Endothelial cell of umbilical vein (primary cell): ENCODE measurements at regions not wholly inside any gene's neighbourhood (a gene's known extent, or its start where the extent isn't known, plus 50 kb on each side); places are given as distances from the start of the nearest gene placed in this dataset.

Experiments used
- BruUV-seq: library from RNA; stranded (reverse); fragments of 400-500 nt; replicated peaks from 2 replicates; lab custom pipeline; 2021; lab: Mats Ljungman, UMichigan
- CTCF ChIA-PET: fragments of 300-600, 350-600 bp; sonication (Branson Sonifier 250); formaldehyde crosslinking; loops from one replicate; lab custom pipeline; 2021; ENCODE audit warnings: antibody characterized with exemption, inconsistent platforms; lab: Charles Lee
- POLR2A ChIA-PET: fragments of 300-600, 350-600 bp; sonication (Branson Sonifier 250); formaldehyde crosslinking; loops from one replicate; lab custom pipeline; 2021; ENCODE audit warnings: antibody characterized with exemption, inconsistent platforms; lab: Charles Lee
- DNase-seq: peaks from one replicate; pipeline ENCODE4 v3.0.0-alpha.2; 2011; ENCODE audit warnings: low read depth, low spot score
- FAIRE-seq: peaks from 2 replicates; lab custom pipeline; 2011; peaks lifted over from hg19 to GRCh38; lab: Jason Lieb, UNC
- H2AFZ ChIP-seq: 2 replicates; pipeline ENCODE4 v1.6.0; 2012; ENCODE audit warnings: low read depth, low read length, control low read depth, inconsistent platforms
- H3K27ac ChIP-seq: 2 replicates; pipeline ENCODE4 v1.5.1; 2011; ENCODE audit warnings: low read depth, mild to moderate bottlenecking, control low read depth, low read length, moderate library complexity; ENCODE audit not compliant: insufficient read depth
- H3K27me3 ChIP-seq, 2 experiments: 2 replicates each; pipeline versions ENCODE4 v1.6.0 to v1.6.1; 2011; ENCODE audit warnings: low read length in 2 of 2, mixed read lengths in 1 of 2; ENCODE audit not compliant: control insufficient read depth in 2 of 2, insufficient read depth in 2 of 2
- H3K36me3 ChIP-seq, 2 experiments: 2 replicates in 1 of 2; 3 replicates in 1 of 2; pipeline ENCODE4 v1.5.1; 2011; ENCODE audit warnings: low read length in 2 of 2, mild to moderate bottlenecking in 1 of 2, moderate library complexity in 1 of 2; ENCODE audit not compliant: control insufficient read depth in 2 of 2, insufficient read depth in 2 of 2; ENCODE audit errors: extremely low read depth in 1 of 2
- H3K4me1 ChIP-seq: 3 replicates; pipeline ENCODE4 v1.5.1; 2011; ENCODE audit warnings: mild to moderate bottlenecking, low read length; ENCODE audit not compliant: control insufficient read depth, insufficient read depth; ENCODE audit errors: extremely low read depth
- H3K4me2 ChIP-seq: 2 replicates; pipeline ENCODE4 v1.6.1; 2011; ENCODE audit warnings: low read length, control low read depth, mixed read lengths; ENCODE audit not compliant: insufficient read depth
- H3K4me3 ChIP-seq, 3 experiments: fragments of 200-600 bp in 1 of 3; sonication (generic), shearing (Covaris generic) in 1 of 3; replicated peaks in 1 of 3; 2 replicates each; pipeline ENCODE4 v1.5.1; 2011 to 2016; ENCODE audit warnings: control low read depth in 3 of 3, low read length in 3 of 3, mild to moderate bottlenecking in 2 of 3, inconsistent platforms in 1 of 3, low read depth in 1 of 3, moderate library complexity in 1 of 3; ENCODE audit not compliant: insufficient read depth in 1 of 3
- H3K79me2 ChIP-seq: 2 replicates; pipeline ENCODE4 v1.6.0; 2012; ENCODE audit warnings: low read length, inconsistent platforms; ENCODE audit not compliant: control insufficient read depth, insufficient read depth
- H3K9ac ChIP-seq: replicated peaks from 2 replicates; pipeline ENCODE3; 2011; ENCODE audit warnings: low read length, control low read depth; ENCODE audit not compliant: insufficient read depth; ENCODE audit errors: extremely low read depth
- H3K9me1 ChIP-seq: replicated peaks from 3 replicates; pipeline ENCODE4 v1.6.0; 2011; ENCODE audit warnings: mild to moderate bottlenecking, low read length; ENCODE audit not compliant: control insufficient read depth, insufficient read depth; ENCODE audit errors: extremely low read depth
- H3K9me3 ChIP-seq: replicated peaks from 2 replicates; pipeline ENCODE4 v1.5.1; 2012; ENCODE audit warnings: low read length, inconsistent platforms; ENCODE audit not compliant: control insufficient read depth, insufficient read depth
- H4K20me1 ChIP-seq: replicated peaks from 2 replicates; pipeline ENCODE3; 2011; ENCODE audit warnings: mild to moderate bottlenecking, low read length; ENCODE audit not compliant: control insufficient read depth, insufficient read depth; ENCODE audit errors: extremely low read depth
- EZH2 ChIP-seq: IDR thresholded peaks from 2 replicates; pipeline ENCODE4 v1.6.1; 2012; ENCODE audit warnings: borderline replicate concordance, low read depth, mild to moderate bottlenecking, moderate library complexity, low read length, inconsistent platforms; ENCODE audit not compliant: severe bottlenecking
- FOS ChIP-seq: IDR thresholded peaks from 2 replicates; pipeline ENCODE4 v1.6.1; 2011; ENCODE audit warnings: mild to moderate bottlenecking, low read length, moderate library complexity, borderline replicate concordance; ENCODE audit not compliant: insufficient read depth
- GATA2 ChIP-seq: IDR thresholded peaks from 2 replicates; pipeline ENCODE4 v1.7.0; 2011; ENCODE audit warnings: low read depth, mild to moderate bottlenecking, moderate library complexity, mixed read lengths, low read length; ENCODE audit not compliant: insufficient read length, insufficient read depth
- JUN ChIP-seq: IDR thresholded peaks from 2 replicates; pipeline ENCODE4 v1.6.1; 2011; ENCODE audit warnings: borderline replicate concordance, low read depth; ENCODE audit not compliant: insufficient read length, insufficient read depth
- MYC ChIP-seq: IDR thresholded peaks from one replicate; pipeline ENCODE4 v1.6.1; 2011; ENCODE audit warnings: mild to moderate bottlenecking, low read depth, low read length
- POLR2A ChIP-seq: IDR thresholded peaks from 2 replicates; pipeline ENCODE4 v1.6.1; 2012; ENCODE audit warnings: low read depth, mild to moderate bottlenecking, control low read depth, low read length
- POLR2AphosphoS5 ChIP-seq: IDR thresholded peaks from 2 replicates; pipeline ENCODE4 v1.6.1; 2012; ENCODE audit warnings: low read depth, mild to moderate bottlenecking, control low read depth, low read length, moderate library complexity; ENCODE audit not compliant: insufficient read depth
- dilution Hi-C: fragments of 300-500 bp; cut with MboI; formaldehyde crosslinking; loops from one replicate; pipeline ENCODE4 v1.15.0; 2019; ENCODE audit warnings: low sequenced_read_pairs; ENCODE audit not compliant: extremely low pct_ligation_motif_present
- intact Hi-C: fragments of 100-400 bp; cut with micrococcal nuclease; formaldehyde crosslinking; loops from one replicate; pipeline ENCODE4 v1.10.0; 2022
- TF ChIP-seq, protein P1 (sequence below), 2 donors: IDR thresholded peaks; 1 replicate in 1 of 2; 2 replicates in 1 of 2; pipeline ENCODE4 v1.5.1; 2011; ENCODE audit warnings: low read length in 2 of 2, mild to moderate bottlenecking in 2 of 2, moderate library complexity in 2 of 2, control low read depth in 1 of 2, inconsistent platforms in 1 of 2, low read depth in 1 of 2; ENCODE audit not compliant: insufficient read depth in 1 of 2; ENCODE audit errors: extremely low read depth in 1 of 2
- TF ChIP-seq, protein P2 (sequence below): IDR thresholded peaks from 2 replicates; pipeline ENCODE4 v1.6.1; 2011; ENCODE audit not compliant: insufficient read depth, insufficient read length

DNA sequence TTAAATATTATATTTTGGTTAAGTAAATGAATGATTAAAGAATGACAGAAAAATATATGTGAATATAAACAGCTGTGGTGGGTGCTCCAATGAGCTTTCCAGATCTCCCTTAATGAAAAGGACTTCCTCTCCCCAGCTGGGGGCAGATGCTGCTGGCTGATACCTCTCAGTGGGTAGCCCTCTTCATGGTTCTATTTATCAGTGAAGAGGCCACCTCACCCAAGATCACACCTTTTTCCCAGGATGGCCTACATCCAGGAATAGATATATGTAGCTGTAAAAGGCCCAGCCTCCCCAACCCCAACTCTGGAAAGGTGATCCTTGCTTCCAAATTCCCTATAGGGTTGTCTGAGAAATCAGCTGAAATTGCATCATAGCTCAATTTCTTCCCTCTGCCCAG, 135.2 kb upstream of the ACVR2A start:
- no peak overlapping the region for H3K27ac ChIP-seq
- no peaks in the 10 kb centered on the region for H3K4me1 ChIP-seq
- H3K36me3 ChIP-seq = no peaks in the 10 kb centered on the region
- no peaks in the 10 kb centered on the region for H3K9me3 ChIP-seq
- no TSS peak for BruUV-seq
- no peak overlapping the region for H3K4me2 ChIP-seq
- intact Hi-C loops (no loop called here), dilution Hi-C loops (no loop called here)
- TF ChIP-seq GATA2 (no peak), EZH2 (no peak), POLR2A (no peak), POLR2AphosphoS5 (no peak), FOS (no peak), JUN (no peak), MYC (no peak)
- TF ChIP-seq, protein P1, sequence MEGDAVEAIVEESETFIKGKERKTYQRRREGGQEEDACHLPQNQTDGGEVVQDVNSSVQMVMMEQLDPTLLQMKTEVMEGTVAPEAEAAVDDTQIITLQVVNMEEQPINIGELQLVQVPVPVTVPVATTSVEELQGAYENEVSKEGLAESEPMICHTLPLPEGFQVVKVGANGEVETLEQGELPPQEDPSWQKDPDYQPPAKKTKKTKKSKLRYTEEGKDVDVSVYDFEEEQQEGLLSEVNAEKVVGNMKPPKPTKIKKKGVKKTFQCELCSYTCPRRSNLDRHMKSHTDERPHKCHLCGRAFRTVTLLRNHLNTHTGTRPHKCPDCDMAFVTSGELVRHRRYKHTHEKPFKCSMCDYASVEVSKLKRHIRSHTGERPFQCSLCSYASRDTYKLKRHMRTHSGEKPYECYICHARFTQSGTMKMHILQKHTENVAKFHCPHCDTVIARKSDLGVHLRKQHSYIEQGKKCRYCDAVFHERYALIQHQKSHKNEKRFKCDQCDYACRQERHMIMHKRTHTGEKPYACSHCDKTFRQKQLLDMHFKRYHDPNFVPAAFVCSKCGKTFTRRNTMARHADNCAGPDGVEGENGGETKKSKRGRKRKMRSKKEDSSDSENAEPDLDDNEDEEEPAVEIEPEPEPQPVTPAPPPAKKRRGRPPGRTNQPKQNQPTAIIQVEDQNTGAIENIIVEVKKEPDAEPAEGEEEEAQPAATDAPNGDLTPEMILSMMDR (IDR thresholded peaks at IDR 0.05; ENCODE audit: extremely low read depth in 1 of 2, insufficient read depth in 1 of 2, low read depth in 1 of 2, low read length in 2 of 2) = no peak
- TF ChIP-seq, protein P2, sequence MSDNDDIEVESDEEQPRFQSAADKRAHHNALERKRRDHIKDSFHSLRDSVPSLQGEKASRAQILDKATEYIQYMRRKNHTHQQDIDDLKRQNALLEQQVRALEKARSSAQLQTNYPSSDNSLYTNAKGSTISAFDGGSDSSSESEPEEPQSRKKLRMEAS = no peak
- DNase-seq (no peak), FAIRE-seq (no peak)
- ChIA-PET CTCF (no interaction called here), POLR2A (no interaction called here)
- no peak overlapping the region for H3K9ac ChIP-seq
- H3K27me3 ChIP-seq = no peaks in the 10 kb centered on the region
- no peaks in the 10 kb centered on the region for H3K9me1 ChIP-seq
- H4K20me1 ChIP-seq = no peaks in the 10 kb centered on the region
- H3K79me2 ChIP-seq = no peaks in the 10 kb centered on the region
- H2AFZ ChIP-seq = no peak overlapping the region
- no peak overlapping the region for H3K4me3 ChIP-seq
